ENCODE measurements at regions not wholly inside any gene's neighbourhood (a gene's known extent, or its start where the extent isn't known, plus 50 kb on each side); places are given as distances from the start of the nearest gene placed in this dataset.
"Not testable (repeated sequence)": the region's sequence is repeated elsewhere in the genome, so short reads cannot be mapped to it uniquely, and the experiment has no call there.

DNA sequence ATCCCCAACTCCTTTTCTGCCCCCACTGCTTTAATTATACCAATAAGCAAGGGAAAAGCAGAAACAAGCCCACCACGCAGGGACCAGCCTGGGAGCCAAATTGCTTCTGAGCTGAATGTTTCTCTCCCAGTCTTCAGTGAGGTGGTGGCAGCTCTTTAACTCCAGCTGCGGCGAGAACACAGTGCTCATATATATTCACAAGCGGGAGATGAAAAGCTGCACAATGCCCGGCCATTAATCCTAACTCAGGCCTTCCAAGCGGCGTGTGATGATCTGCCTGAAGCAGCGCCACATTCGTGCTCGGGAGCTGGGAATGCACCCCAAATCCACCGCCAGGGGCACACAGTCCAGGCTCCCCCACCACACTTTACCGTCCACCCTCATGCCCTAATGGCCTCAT, 203.7 kb upstream of the SDK2 start:
- H3K27ac Mint-ChIP-seq: no peak overlapping the region
- no peaks in the 10 kb centered on the region for H3K36me3 Mint-ChIP-seq
- H3K9me3 Mint-ChIP-seq: no peaks in the 10 kb centered on the region
- H3K4me3 Mint-ChIP-seq: no peak overlapping the region
- H3K27me3 Mint-ChIP-seq: peaks cover 7% of the 10 kb centered on the region
- no peaks in the 10 kb centered on the region for H3K4me1 Mint-ChIP-seq
- ATAC-seq: no peak

- peaks cover 7% of the 10 kb centered on the region for H3K9me3 Mint-ChIP-seq
- H3K4me1 Mint-ChIP-seq: no peaks in the 10 kb centered on the region
- H3K36me3 Mint-ChIP-seq: no peaks in the 10 kb centered on the region
- H3K27ac Mint-ChIP-seq: no peak overlapping the region
- ATAC-seq: no peak
- H3K4me3 Mint-ChIP-seq: no peak overlapping the region
- peaks cover 12% of the 10 kb centered on the region for H3K27me3 Mint-ChIP-seq
Measured at GRCh38 chr17:73850426-73850825, 206.2 kb upstream of the SDK2 start.

DNA sequence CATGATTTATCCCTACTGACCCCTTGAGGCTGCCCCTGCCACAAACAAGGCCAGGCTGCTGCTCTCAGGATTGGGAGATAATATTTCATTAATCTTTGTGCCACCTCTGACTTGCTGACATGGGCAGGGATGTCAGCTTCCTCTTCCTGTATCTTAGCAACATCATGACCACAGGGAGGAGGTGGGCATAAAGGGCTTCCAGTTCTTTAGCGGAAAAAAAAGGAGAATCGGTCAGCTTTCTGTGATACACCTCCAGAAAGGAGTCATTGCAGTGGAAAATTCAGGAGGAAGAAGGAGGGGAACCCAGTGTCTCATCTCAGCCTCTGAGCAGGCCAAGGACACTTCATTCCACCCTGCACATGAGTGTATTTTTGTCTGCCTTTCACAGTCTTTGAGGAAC, 206.8 kb upstream of the SDK2 start:
- H3K4me3 Mint-ChIP-seq: no peak overlapping the region

DNA sequence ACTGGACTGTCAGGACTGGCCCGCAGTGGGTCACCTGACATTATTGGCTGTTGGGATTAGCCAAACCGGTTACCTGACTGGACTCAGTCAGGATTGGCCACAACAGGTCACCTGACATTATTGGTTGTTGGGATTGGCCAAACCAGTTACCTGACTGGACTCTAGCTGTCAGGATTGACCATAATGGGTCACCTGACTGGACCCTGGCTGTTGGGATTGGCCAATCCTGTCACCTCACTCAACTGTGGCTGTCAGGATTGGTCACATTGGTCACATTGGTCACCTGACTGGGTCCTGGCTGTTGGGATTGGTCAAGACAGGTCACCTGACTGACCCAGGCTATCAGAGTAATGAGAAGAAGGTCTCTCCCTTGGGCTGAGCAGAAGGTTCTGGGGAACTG, 207.7 kb upstream of the SDK2 start:
- peaks cover 7% of the 10 kb centered on the region for H3K9me3 Mint-ChIP-seq
- peaks cover 12% of the 10 kb centered on the region for H3K27me3 Mint-ChIP-seq
- no peaks in the 10 kb centered on the region for H3K36me3 Mint-ChIP-seq
- ATAC-seq: no peak
- H3K4me3 Mint-ChIP-seq: no peak overlapping the region
- H3K4me1 Mint-ChIP-seq: no peaks in the 10 kb centered on the region
- no peak overlapping the region for H3K27ac Mint-ChIP-seq

More for the DNA sequence above, 206.8 kb upstream of the SDK2 start:
- ATAC-seq: no peak
- Mint-ChIP-seq H3K27me3 (peaks cover 12% of the 10 kb centered on the region), H3K27ac (no peak overlapping the region), H3K9me3 (peaks cover 7% of the 10 kb centered on the region), H3K36me3 (no peaks in the 10 kb centered on the region), H3K4me1 (no peaks in the 10 kb centered on the region)

GRCh38 chr17:73855720-73856333, 211.6 kb upstream of the SDK2 start:
- H3K4me1 Mint-ChIP-seq: no peaks in the 10 kb centered on the region
- H3K9me3 Mint-ChIP-seq: peaks cover 7% of the 10 kb centered on the region
- no peak overlapping the region for H3K4me3 Mint-ChIP-seq
- no peak overlapping the region for H3K27ac Mint-ChIP-seq
- H3K36me3 Mint-ChIP-seq: no peaks in the 10 kb centered on the region
- ATAC-seq: no peak
- H3K27me3 Mint-ChIP-seq: peaks cover 23% of the 10 kb centered on the region

GRCh38 chr17:73856556-73856955, 212.3 kb upstream of the SDK2 start:
- Mint-ChIP-seq H3K9me3 (peaks cover 7% of the 10 kb centered on the region), H3K27ac (no peak overlapping the region), H3K36me3 (no peaks in the 10 kb centered on the region), H3K4me3 (no peak overlapping the region), H3K27me3 (peaks cover 23% of the 10 kb centered on the region), H3K4me1 (no peaks in the 10 kb centered on the region)
- no peak for ATAC-seq

- H3K27ac Mint-ChIP-seq, H3K4me1 Mint-ChIP-seq, H3K4me3 Mint-ChIP-seq, H3K9me3 Mint-ChIP-seq, ATAC-seq, H3K36me3 Mint-ChIP-seq: not testable (repeated sequence)
- H3K27me3 Mint-ChIP-seq: peaks cover 11% of the 10 kb centered on the region
Measured at GRCh38 chr17:73859439-73860008, 215.3 kb upstream of the SDK2 start.

- Mint-ChIP-seq H3K9me3 (no peaks in the 10 kb centered on the region), H3K4me3 (no peak overlapping the region), H3K36me3 (no peaks in the 10 kb centered on the region), H3K27me3 (peaks cover 11% of the 10 kb centered on the region), H3K4me1 (no peaks in the 10 kb centered on the region), H3K27ac (no peak overlapping the region)
- no peak for ATAC-seq
Measured at GRCh38 chr17:73861543-73861942, 217.3 kb upstream of the SDK2 start.

DNA sequence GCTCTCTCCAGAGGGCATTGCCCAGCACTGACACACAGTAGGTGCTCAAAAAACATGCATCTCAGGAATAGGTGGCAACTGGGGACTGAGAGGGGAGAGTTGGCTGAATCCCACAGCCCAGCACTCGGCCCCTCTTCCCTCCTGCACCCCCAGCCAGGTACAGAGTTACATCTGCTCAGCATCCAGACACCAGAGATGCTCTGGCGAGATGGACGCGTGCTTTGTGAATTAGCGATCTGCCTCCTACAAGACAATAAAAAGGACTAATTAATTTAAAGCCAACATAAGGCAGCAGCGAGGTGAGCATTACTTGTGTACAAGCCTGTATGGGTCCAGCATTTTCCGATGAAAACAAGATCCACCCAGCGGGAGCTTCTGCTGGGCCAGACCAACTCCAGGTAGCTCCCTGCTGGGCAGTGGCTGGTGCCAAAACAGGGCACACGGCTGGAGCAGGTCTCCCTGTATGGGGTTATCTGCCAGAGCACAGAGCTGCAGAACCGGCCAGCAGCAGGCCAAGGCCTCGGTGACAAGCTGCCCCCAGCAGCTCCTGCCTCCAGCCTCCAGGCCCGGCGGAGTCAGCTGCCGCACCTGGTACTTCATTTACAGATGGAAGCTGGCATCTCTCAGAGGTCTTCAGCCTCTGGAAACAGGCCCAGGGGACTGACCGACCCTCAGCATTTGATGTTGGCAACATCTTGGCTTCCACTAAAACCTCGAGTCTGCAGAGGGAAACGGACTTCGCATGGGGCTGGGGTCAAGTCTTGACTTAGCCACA, 219.7 kb upstream of the SDK2 start:
- no peaks in the 10 kb centered on the region for H3K9me3 Mint-ChIP-seq
- peak; percentile 11 for ATAC-seq
- H3K4me3 Mint-ChIP-seq: no peak overlapping the region
- H3K27me3 Mint-ChIP-seq: no peaks in the 10 kb centered on the region
- H3K36me3 Mint-ChIP-seq: no peaks in the 10 kb centered on the region
- no peak overlapping the region for H3K27ac Mint-ChIP-seq
- H3K4me1 Mint-ChIP-seq: no peaks in the 10 kb centered on the region

- Mint-ChIP-seq H3K27me3 (no peaks in the 10 kb centered on the region), H3K27ac (no peak overlapping the region), H3K9me3 (no peaks in the 10 kb centered on the region), H3K4me1 (no peaks in the 10 kb centered on the region), H3K36me3 (no peaks in the 10 kb centered on the region), H3K4me3 (no peak overlapping the region)
- ATAC-seq: no peak
Measured at GRCh38 chr17:73865831-73866230, 221.6 kb upstream of the SDK2 start.

GRCh38 chr17:73867056-73867455, 222.8 kb upstream of the SDK2 start:
- H3K9me3 Mint-ChIP-seq: no peaks in the 10 kb centered on the region
- H3K36me3 Mint-ChIP-seq: no peaks in the 10 kb centered on the region
- no peak overlapping the region for H3K27ac Mint-ChIP-seq
- no peaks in the 10 kb centered on the region for H3K27me3 Mint-ChIP-seq
- no peak overlapping the region for H3K4me3 Mint-ChIP-seq
- no peak for ATAC-seq
- H3K4me1 Mint-ChIP-seq: no peaks in the 10 kb centered on the region

DNA sequence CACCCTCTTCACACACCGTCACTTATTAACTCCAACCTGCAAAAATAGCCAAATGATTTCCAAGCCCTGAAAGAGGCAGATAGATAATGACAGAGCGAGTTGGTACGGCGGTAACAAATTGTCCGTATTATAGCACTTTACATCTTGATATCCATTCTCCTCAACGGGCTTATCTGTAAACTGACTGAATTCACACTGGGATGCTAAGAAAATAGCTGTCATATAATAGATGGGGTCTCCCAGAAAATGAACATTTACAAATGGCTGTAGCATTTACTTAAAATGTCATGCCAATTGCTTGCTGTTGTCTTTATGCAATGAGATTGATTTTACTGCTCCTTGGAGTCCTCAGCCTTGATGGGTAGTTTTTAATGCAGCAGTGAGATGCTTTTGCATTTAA, 225.8 kb upstream of the SDK2 start:
- no peak for ATAC-seq
- Mint-ChIP-seq H3K36me3 (no peaks in the 10 kb centered on the region), H3K9me3 (peaks cover 3% of the 10 kb centered on the region), H3K4me1 (peaks cover 10% of the 10 kb centered on the region), H3K27me3 (no peaks in the 10 kb centered on the region), H3K27ac (no peak overlapping the region), H3K4me3 (no peak overlapping the region)

GRCh38 chr17:73870473-73870872, 226.2 kb upstream of the SDK2 start:
- H3K4me3 Mint-ChIP-seq: no peak overlapping the region
- no peaks in the 10 kb centered on the region for H3K36me3 Mint-ChIP-seq
- no peaks in the 10 kb centered on the region for H3K27me3 Mint-ChIP-seq
- peaks cover 3% of the 10 kb centered on the region for H3K9me3 Mint-ChIP-seq
- H3K27ac Mint-ChIP-seq: no peak overlapping the region
- H3K4me1 Mint-ChIP-seq: peaks cover 11% of the 10 kb centered on the region
- ATAC-seq: no peak

GRCh38 chr17:73872816-73873215, 228.6 kb upstream of the SDK2 start:
- Mint-ChIP-seq H3K27ac (no peak overlapping the region), H3K9me3 (peaks cover 3% of the 10 kb centered on the region), H3K36me3 (no peaks in the 10 kb centered on the region), H3K27me3 (peaks cover 6% of the 10 kb centered on the region), H3K4me1 (peaks cover 11% of the 10 kb centered on the region), H3K4me3 (no peak overlapping the region)
- no peak for ATAC-seq

DNA sequence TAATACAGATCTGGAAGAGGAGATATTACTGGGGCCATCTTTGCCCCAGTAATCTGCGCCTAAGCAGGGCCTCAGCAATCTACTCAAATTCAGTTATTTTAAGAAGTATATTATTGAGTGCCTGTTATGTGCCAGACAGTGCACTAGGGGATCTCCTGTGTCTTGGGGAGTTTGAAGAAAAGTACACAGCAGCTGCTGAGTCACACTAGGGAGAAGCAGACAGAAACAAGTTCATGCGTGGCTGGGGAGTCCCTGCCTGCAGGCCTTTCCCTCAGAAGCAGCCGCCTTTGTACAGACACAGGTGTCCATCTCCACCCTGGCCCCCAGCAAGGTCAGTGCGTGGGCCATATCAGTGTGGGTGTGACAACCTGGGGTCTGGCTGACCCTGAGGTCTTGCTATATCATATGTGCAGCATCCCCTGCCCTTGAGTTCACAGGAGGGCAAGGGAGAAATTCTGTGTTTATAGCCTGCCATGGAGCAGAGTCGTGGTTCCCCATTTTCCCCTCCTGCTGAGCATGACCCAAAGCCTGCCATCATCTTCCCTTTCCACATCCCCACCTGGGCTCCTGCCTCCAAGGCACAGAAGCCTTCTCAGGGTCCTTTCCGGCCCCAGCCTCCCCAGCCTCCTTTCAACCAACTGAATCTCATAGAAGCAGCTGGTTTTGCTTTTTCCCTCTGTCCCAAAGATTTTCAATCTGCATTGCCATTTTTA, 229.9 kb upstream of the SDK2 start:
- H3K27me3 Mint-ChIP-seq: peaks cover 14% of the 10 kb centered on the region
- peak; percentile 84 for ATAC-seq
- peaks cover 3% of the 10 kb centered on the region for H3K9me3 Mint-ChIP-seq
- no peak overlapping the region for H3K4me3 Mint-ChIP-seq
- H3K4me1 Mint-ChIP-seq: peaks cover 11% of the 10 kb centered on the region
- H3K36me3 Mint-ChIP-seq: no peaks in the 10 kb centered on the region
- H3K27ac Mint-ChIP-seq: peak overlapping the region; percentile 28
